Mesothelial cell of epicardium (in vitro differentiated cells): ENCODE measurements at regions not wholly inside any gene's neighbourhood (a gene's known extent, or its start where the extent isn't known, plus 50 kb on each side); places are given as distances from the start of the nearest gene placed in this dataset.

Experiments used
- DNase-seq, 2 experiments: peaks; one replicate each; pipeline ENCODE4 v3.0.0; 2021; ENCODE audit warnings: low spot score in 2 of 2; ENCODE audit not compliant: unreplicated experiment in 2 of 2
- H3K27ac Mint-ChIP-seq: 2 replicates; pipeline ENCODE4 v1.8.0; 2021; ENCODE audit warnings: mixed read lengths
- H3K27me3 Mint-ChIP-seq: 2 replicates; pipeline ENCODE4 v1.8.0; 2021; ENCODE audit warnings: low read depth, mixed read lengths
- H3K36me3 Mint-ChIP-seq: 2 replicates; pipeline ENCODE4 v1.8.0; 2021; ENCODE audit warnings: mixed read lengths
- H3K4me1 Mint-ChIP-seq: 2 replicates; pipeline ENCODE4 v1.8.0; 2021; ENCODE audit warnings: mixed read lengths
- H3K4me3 Mint-ChIP-seq: 2 replicates; pipeline ENCODE4 v1.8.0; 2021; ENCODE audit warnings: mild to moderate bottlenecking, moderate library complexity, mixed read lengths
- H3K9me3 Mint-ChIP-seq: 2 replicates; pipeline ENCODE4 v1.8.0; 2021; ENCODE audit warnings: mixed read lengths
- CTCF ChIP-seq: fragments of 200-600 bp; sonication (generic); IDR thresholded peaks from one replicate; pipeline ENCODE4 v1.5.0; 2021; ENCODE audit warnings: antibody characterized with exemption; ENCODE audit not compliant: unreplicated experiment

GRCh38 chr16:88316941-88317612, 65.7 kb upstream of the ZNF469 start:
- no peak for DNase-seq
- no peak for TF ChIP-seq CTCF
- Mint-ChIP-seq H3K4me1 (peaks cover 13% of the 10 kb centered on the region), H3K36me3 (peaks cover 4% of the 10 kb centered on the region), H3K9me3 (peaks cover 6% of the 10 kb centered on the region), H3K27ac (peak overlapping the region; percentile 80), H3K4me3 (no peak overlapping the region), H3K27me3 (no peaks in the 10 kb centered on the region)

- no peak for DNase-seq
- Mint-ChIP-seq H3K27ac (peak overlapping the region; percentile 80), H3K4me1 (peaks cover 13% of the 10 kb centered on the region), H3K36me3 (peaks cover under 1% of the 10 kb centered on the region), H3K9me3 (peaks cover 2% of the 10 kb centered on the region), H3K4me3 (no peak overlapping the region), H3K27me3 (no peaks in the 10 kb centered on the region)
- no peak for TF ChIP-seq CTCF
These were observed 65.2 kb upstream of the ZNF469 start for GRCh38 chr16:88317613-88317965.

GRCh38 chr16:88318051-88318450, 64.7 kb upstream of the ZNF469 start:
- H3K9me3 Mint-ChIP-seq, result no peaks in the 10 kb centered on the region
- no peaks in the 10 kb centered on the region for H3K36me3 Mint-ChIP-seq
- H3K27ac Mint-ChIP-seq, result peak overlapping the region; percentile 80
- peaks cover 13% of the 10 kb centered on the region for H3K4me1 Mint-ChIP-seq
- DNase-seq, result no peak
- H3K4me3 Mint-ChIP-seq, result no peak overlapping the region
- H3K27me3 Mint-ChIP-seq, result no peaks in the 10 kb centered on the region
- TF ChIP-seq CTCF, result no peak

GRCh38 chr16:88318521-88318920, 64.2 kb upstream of the ZNF469 start:
- TF ChIP-seq CTCF, result no peak
- H3K9me3 Mint-ChIP-seq, result no peaks in the 10 kb centered on the region
- peaks cover 13% of the 10 kb centered on the region for H3K4me1 Mint-ChIP-seq
- H3K27ac Mint-ChIP-seq, result no peak overlapping the region
- DNase-seq, result no peak
- no peak overlapping the region for H3K4me3 Mint-ChIP-seq
- H3K27me3 Mint-ChIP-seq, result no peaks in the 10 kb centered on the region
- H3K36me3 Mint-ChIP-seq, result no peaks in the 10 kb centered on the region

GRCh38 chr16:88319116-88319965, 63.4 kb upstream of the ZNF469 start:
- Mint-ChIP-seq H3K4me1 (peaks cover 13% of the 10 kb centered on the region), H3K9me3 (peaks cover under 1% of the 10 kb centered on the region), H3K27ac (no peak overlapping the region), H3K27me3 (no peaks in the 10 kb centered on the region), H3K36me3 (no peaks in the 10 kb centered on the region), H3K4me3 (no peak overlapping the region)
- no peak for TF ChIP-seq CTCF
- no peak for DNase-seq
